Epithelial cell of esophagus (primary cell): ENCODE measurements at regions not wholly inside any gene's neighbourhood (a gene's known extent, or its start where the extent isn't known, plus 50 kb on each side); places are given as distances from the start of the nearest gene placed in this dataset.

Source experiments
- DNase-seq: peaks from one replicate; pipeline ENCODE4 v3.0.0; 2010; ENCODE audit warnings: low read depth
- H3K4me3 ChIP-seq: 2 replicates; pipeline ENCODE4 v1.5.1; 2011; ENCODE audit warnings: mild to moderate bottlenecking, low read length, control low read depth
- TF ChIP-seq, protein P1 (sequence below): IDR thresholded peaks from 2 replicates; pipeline ENCODE4 v1.5.1; 2011; ENCODE audit warnings: low read depth, mild to moderate bottlenecking, low read length, control low read depth, inconsistent platforms; ENCODE audit not compliant: insufficient read depth; ENCODE audit errors: missing control alignments

DNA sequence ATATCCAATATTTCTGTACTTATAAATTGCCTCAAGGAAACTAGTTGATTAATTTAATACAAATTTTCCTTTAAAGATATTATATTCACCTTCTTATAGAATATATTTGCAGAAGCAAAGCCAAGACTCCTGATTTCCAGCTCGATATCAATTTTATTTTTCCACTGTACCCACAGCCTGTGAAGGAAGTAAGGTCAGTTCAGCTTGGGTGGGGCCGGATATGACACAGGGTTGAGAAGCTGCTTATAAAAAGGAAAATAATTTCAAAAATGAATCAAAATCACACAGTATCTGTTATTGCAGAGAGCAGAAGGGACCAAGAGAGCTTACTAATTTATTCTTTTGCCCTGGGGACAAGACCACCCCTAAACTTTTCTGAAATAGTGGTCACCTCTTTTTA, 491.4 kb downstream of the TUSC7 start:
- H3K4me3 ChIP-seq, result no peak overlapping the region
- no peak for DNase-seq
- TF ChIP-seq, protein P1, sequence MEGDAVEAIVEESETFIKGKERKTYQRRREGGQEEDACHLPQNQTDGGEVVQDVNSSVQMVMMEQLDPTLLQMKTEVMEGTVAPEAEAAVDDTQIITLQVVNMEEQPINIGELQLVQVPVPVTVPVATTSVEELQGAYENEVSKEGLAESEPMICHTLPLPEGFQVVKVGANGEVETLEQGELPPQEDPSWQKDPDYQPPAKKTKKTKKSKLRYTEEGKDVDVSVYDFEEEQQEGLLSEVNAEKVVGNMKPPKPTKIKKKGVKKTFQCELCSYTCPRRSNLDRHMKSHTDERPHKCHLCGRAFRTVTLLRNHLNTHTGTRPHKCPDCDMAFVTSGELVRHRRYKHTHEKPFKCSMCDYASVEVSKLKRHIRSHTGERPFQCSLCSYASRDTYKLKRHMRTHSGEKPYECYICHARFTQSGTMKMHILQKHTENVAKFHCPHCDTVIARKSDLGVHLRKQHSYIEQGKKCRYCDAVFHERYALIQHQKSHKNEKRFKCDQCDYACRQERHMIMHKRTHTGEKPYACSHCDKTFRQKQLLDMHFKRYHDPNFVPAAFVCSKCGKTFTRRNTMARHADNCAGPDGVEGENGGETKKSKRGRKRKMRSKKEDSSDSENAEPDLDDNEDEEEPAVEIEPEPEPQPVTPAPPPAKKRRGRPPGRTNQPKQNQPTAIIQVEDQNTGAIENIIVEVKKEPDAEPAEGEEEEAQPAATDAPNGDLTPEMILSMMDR, result no peak

DNA sequence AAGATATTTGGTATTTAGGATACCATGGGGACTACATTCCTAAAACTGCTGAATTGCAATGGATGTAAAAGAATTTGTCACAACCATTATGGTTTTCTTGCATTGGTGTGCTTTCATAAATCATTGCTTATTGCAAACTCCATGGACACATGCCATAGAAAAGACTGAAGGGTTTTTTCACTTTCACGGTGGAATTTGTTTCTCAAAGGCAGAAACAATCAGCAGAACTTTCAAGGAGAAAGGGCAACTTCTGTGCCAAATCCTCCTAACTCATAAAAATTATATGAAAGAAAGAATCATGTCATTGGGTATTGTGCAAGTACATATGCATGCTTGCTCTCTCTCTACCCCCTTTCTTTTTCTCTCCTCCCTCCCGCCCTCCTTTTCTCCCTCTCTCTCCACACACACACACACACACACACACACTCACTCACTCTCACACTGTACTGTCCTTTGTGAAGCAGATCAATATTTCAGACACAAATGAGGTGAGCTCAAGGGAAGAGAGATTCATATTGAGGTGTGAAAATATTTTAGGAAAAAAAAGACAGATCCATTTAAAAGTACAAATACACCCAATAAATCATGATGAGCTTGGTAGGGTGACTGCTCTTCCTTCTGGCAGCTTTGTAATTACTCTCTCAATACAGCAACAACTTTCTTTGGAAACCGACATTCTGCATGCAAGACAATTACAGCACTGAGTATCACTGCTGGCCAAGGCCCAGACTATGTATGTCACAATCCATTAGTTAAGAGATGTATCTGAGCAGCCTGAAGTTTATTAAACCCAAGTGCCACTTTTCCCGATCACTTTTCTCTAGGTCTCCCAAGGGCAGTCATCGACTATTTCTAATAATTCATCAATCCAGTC, 492.6 kb downstream of the TUSC7 start:
- TF ChIP-seq, protein P1, result no peak
- no peak overlapping the region for H3K4me3 ChIP-seq
- no peak for DNase-seq

DNA sequence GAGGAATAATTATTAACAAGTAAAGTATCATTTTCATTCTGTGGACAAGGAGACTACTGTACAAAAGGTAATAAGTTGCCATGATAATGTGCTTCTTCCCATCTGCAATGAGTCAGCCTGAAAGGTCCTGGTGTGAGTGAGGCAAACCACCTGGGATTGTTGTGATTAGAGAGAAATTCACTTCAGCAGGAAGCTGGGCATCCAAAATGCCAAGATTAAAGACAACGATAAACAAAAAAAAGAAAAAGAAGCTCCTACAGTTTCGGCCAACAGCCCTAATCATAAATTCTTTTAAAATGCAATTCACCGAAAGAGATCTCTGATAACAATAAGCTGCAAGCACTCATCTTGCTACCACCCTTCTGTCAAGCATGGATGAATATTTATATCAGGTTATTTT, 507.8 kb downstream of the TUSC7 start:
- TF ChIP-seq, protein P1, result no peak
- no peak overlapping the region for H3K4me3 ChIP-seq
- DNase-seq, result no peak

DNA sequence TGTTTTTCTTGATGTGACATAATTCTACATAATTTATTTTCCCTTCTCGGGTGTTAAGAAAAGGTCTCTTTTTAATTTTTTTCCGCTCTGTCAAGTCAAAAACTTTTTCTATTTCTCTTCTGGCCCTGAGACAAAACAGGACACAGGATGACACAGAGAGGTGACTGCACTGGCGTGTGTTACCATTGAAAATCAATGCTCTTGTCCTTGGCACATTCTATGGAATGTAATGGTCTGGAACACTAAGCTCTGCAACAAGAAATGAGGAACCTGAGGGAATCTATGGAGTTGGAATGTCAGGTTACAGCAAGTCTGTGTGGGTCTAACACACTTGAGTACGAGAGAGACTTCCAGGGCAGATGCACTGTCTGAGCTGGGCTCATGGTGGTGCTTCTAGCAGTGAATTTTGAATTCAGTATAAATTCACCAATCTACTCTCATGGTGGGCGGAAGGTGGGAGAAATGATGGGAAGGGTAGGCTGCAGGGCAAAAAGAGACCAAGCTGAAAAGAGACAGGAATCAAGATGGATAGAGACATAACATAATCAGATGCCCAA, 508.3 kb downstream of the TUSC7 start:
- no peak overlapping the region for H3K4me3 ChIP-seq
- TF ChIP-seq, protein P1, result no peak
- DNase-seq, result no peak

DNA sequence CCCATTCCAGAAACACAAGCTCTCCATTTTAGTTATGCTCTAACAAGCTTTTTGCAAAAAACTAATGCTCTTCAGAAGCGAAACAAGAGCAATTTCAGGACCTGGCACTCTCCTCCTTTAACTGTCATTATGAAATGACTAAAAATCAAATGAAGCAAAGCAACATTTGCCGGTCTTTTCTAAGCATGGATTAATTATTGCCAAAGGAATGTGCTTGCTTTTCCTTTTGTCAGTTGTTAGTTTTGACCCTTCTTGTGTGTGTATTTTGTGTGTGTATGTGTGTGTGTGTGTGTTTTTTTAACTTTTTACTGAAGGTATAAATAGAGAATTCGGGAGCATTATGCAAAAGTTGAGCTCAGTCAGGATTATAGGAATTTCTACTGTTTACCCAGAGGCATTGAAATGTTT, 509.1 kb downstream of the TUSC7 start:
- TF ChIP-seq, protein P1, result no peak
- H3K4me3 ChIP-seq, result no peak overlapping the region
- DNase-seq, result no peak

DNA sequence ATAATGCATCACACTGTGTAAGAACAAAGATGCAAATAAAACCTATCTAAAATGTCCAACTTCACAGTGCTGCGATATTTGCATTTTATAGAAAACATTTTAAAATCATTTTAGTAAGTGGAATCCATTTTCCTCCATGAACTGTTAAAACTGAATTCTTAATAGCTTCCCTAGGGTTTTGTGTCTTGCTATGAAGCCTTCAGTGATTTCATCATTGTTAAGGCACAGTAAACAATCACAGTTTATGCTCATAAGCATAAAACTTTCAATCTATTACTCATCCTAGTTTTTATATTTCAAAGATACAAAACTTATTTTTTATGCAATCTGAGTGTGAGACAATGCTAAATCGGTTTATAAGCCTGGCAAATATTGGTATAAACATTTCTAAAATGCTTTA, 509.7 kb downstream of the TUSC7 start:
- no peak overlapping the region for H3K4me3 ChIP-seq
- TF ChIP-seq, protein P1, result no peak
- no peak for DNase-seq
